ENCODE measurements at regions not wholly inside any gene's neighbourhood (a gene's known extent, or its start where the extent isn't known, plus 50 kb on each side); places are given as distances from the start of the nearest gene placed in this dataset.
"Not testable (repeated sequence)": the region's sequence is repeated elsewhere in the genome, so short reads cannot be mapped to it uniquely, and the experiment has no call there.

- no peak for DNase-seq
These were observed 59.8 kb upstream of the C5orf63 start for GRCh38 chr5:127133071-127133470.

GRCh38 chr5:127136908-127137307 is 63.6 kb upstream of the C5orf63 start:
- DNase-seq = no peak

- DNase-seq = no peak
These were observed 70.4 kb upstream of the C5orf63 start for GRCh38 chr5:127143722-127144121.

DNA sequence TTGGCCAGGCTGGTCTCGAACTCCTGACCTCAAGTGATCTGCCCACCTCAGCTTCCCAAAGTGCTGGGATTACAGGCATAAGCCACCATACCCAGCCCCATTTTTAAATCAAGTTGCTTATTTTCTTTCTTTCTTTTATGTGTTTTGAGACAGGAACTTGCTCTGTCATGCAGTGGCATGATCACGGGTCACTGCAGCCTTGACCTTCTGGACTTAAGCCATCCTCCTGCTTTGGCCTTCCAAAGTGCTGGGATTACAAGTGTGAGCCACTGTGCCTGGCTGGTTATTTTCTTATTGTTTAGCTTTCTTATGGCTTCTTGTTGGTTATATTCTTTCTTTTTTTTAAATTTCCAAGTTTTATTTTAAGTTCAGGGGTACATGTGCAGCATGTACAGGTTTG is 79.7 kb upstream of the C5orf63 start:
- DNase-seq = no peak

- DNase-seq = no peak
These were observed 80.2 kb upstream of the C5orf63 start for GRCh38 chr5:127153521-127153920.

DNA sequence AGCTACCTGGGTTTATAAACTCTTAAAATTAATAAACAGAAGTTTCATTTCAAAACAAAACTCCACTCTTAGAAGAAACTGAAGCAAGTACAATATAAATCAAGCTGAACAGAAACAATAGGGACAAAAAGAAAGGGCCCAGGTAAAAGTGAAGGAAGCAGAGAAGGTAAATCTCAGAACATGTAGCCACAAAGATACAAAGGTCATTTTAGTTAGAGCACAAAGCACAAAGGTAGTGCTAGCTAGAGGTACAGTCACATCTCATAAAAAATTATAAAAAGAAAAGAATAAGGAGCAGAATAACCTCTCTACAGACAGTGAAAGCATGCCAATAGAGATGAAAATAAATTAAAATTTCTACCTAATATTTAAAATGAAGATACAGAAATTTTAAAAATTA is 90.4 kb upstream of the C5orf63 start:
- DNase-seq = no peak

DNA sequence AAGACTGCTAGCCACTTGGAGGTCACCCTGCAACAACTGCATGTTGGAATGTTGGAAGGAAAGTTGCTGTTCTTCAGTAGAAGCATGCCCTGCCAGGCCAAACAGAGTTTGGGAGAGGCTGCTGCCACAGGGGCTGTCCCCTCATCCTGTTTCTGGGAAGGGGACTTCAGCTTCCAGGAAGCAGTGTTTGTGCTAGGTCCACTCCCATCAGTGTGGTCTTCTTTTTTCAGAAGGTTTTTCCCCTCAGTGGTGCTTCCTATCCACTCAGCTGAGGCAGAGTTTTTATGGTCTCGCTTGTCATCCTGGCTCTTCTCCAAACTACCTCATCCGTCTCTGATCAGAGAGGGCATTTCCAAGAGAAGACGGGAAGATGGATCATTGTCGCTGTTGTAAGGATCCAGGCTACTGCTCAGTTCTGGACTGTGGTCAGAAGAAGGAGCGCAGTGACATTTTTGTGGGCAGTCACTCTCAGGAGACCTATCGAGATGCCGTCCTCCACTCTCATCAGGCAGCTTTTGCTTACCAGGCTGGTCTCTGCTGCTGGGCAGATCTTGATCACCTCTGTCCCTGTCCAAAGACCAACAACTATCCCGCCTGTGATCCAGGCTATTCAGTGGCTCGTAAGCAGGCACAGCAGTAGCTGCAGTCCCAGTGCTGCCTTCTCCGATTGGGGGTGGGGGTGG is 97.8 kb upstream of the C5orf63 start:
- no peak for DNase-seq

DNA sequence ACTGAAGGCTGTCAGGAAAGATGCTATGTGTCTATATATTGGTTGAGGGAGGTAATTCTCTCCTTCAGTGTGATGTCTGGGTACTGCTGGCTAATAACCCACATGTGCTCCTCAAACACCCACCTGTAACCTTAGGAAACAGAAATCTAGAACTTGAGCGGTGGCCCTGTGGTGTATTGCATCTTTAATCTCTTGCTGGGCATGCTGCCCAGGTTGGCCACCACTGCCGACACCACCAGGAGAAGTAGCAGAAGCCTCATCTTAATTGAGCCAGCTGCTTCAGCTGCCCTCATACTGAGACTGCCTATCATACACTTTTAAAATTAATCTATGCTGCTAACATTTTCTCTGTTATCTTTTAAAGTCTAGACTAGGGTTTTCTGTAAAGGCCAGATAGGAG is 103.5 kb upstream of the C5orf63 start:
- DNase-seq = no peak

- not testable (repeated sequence) for DNase-seq
These were observed 108.0 kb upstream of the MEGF10 start for GRCh38 chr5:127182631-127183030.

- DNase-seq = no peak
These were observed 107.3 kb upstream of the MEGF10 start for GRCh38 chr5:127183332-127183731.

DNA sequence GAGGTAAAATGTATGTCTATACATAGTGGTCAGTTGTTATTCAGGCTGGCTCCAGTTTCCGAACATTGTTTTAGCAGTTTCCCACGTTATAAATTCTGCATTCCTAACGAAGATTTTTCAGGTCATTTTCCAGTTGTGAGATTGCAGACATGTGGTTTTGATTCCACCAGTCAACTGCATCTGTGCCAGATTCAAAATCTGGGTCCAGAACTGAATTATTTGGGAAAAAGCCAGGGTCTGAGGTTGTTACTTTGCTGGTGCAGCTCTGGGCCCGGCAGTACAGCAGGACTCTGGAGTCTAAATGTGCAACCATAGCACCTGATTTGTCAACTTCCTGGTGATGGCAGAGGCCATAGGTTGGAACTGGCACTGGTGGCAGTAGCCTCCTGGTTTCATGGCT is 105.7 kb upstream of the MEGF10 start:
- DNase-seq = no peak

GRCh38 chr5:127186657-127187056 is 103.9 kb upstream of the MEGF10 start:
- no peak for DNase-seq

GRCh38 chr5:127187706-127188105 is 102.9 kb upstream of the MEGF10 start:
- DNase-seq = no peak

- no peak for DNase-seq
These were observed 98.4 kb upstream of the MEGF10 start for GRCh38 chr5:127192150-127192549.

GRCh38 chr5:127192836-127193338 is 97.7 kb upstream of the MEGF10 start:
- no peak for DNase-seq

- no peak for DNase-seq
These were observed 94.6 kb upstream of the MEGF10 start for GRCh38 chr5:127196042-127196441.

GRCh38 chr5:127197402-127198167 is 93.0 kb upstream of the MEGF10 start:
- DNase-seq = not testable (repeated sequence)

GRCh38 chr5:127202738-127203137 is 87.9 kb upstream of the MEGF10 start:
- DNase-seq = not testable (repeated sequence)

GRCh38 chr5:127203818-127204217 is 86.8 kb upstream of the MEGF10 start:
- DNase-seq = no peak

DNA sequence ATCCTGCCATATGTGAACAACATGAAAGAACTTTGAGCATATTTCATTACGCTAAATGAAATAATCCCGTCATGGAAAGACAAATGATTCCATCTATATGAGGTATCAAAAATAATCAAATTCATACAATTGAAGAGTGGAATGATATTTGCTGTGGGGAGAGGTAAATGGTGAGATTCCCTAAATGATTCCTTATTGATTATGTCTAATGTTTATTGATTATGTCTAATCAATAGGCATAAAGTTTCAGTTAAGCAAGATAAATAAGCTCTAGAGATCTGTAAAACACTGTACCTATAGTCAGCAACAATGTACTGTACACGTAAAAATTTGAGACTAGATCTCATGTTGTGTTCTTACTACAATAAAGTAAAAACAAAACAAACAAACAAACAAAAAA is 85.4 kb upstream of the MEGF10 start:
- DNase-seq = no peak

DNA sequence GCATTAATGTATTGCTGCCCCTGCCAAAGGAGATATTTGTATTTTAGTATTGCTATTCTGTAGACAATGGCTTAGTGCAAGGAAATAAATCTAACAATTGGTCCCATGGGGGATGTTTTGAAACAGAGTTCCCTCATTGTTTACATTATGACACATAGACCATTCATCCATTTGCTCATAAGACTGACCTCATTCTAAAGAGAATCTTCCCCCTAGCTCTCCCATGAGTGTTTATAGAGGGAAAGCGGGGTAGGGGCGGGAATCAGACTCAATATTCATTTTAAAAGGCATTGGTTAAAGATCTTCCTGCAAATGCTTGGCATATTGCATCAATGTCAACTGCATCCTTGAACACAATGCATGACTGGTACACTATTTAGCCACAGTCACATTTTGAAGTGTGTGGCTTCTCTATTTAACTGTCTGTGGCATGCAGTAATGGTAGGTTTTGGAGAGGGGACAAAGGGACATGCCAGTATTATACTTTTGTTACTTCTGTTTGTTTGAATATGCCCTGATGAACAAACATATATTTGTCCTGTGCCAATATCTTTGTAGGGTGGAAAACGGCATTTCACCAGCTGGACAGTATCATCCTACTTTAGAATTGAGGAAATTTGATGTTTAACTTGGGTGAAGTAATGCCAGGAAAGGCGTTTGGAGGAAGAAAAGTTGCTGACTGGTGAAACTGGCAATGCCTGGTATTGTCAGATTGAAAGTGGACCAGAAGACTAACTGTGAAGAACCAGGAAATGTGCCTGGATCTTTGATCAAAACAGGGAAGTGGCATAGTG is 84.1 kb upstream of the MEGF10 start:
- no peak for DNase-seq

GRCh38 chr5:127210042-127210441 is 80.6 kb upstream of the MEGF10 start:
- DNase-seq = no peak

GRCh38 chr5:127213231-127213630 is 77.4 kb upstream of the MEGF10 start:
- no peak for DNase-seq
